GM12878 (cell line): ENCODE measurements at regions not wholly inside any gene's neighbourhood (a gene's known extent, or its start where the extent isn't known, plus 50 kb on each side); places are given as distances from the start of the nearest gene placed in this dataset.

Experiments
- BACH1 ChIP-seq: fragments of 450-650 bp; IDR thresholded peaks from 2 replicates; pipeline ENCODE4 v1.6.1; 2017; ENCODE audit warnings: mild to moderate bottlenecking, borderline replicate concordance
- TF ChIP-seq, protein P1 (sequence below): IDR thresholded peaks from 2 replicates; pipeline ENCODE4 v1.6.1; 2011; ENCODE audit warnings: low read depth, mild to moderate bottlenecking, low read length, moderate library complexity, borderline replicate concordance; ENCODE audit errors: extremely low read depth
- TF ChIP-seq, protein P2 (sequence below): IDR thresholded peaks from 2 replicates; pipeline ENCODE4 v1.6.1; 2012; ENCODE audit warnings: mild to moderate bottlenecking, low read depth, low read length
- TF ChIP-seq, protein P3 (sequence below): fragments of 450-650 bp; formaldehyde crosslinking; IDR thresholded peaks from 2 replicates; pipeline ENCODE4 v1.5.0; 2022; ENCODE audit warnings: mild to moderate bottlenecking, missing genetic modification characterization

DNA sequence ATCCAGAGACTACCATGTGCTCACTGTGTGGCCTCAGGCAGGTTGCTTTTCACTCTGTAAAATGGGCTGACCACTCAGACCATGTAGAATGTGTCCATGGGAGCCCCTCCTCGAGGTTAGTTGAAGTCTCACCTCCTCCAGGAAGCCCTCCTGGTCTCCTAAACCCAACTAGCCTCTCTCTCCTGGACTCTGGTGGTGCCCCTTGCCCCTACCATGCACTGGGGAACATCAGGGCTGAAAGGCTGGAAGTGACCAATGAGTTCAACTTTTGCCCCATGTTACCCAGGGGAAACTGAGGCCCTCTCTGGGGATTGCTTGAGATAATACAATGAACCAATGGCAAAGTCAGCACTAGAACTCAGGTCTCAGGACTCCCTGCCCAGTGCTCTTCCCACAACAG is 69.2 kb upstream of the SLC6A6 start:
- TF ChIP-seq, protein P1, sequence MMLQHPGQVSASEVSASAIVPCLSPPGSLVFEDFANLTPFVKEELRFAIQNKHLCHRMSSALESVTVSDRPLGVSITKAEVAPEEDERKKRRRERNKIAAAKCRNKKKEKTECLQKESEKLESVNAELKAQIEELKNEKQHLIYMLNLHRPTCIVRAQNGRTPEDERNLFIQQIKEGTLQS, result no peak
- TF ChIP-seq, protein P2, sequence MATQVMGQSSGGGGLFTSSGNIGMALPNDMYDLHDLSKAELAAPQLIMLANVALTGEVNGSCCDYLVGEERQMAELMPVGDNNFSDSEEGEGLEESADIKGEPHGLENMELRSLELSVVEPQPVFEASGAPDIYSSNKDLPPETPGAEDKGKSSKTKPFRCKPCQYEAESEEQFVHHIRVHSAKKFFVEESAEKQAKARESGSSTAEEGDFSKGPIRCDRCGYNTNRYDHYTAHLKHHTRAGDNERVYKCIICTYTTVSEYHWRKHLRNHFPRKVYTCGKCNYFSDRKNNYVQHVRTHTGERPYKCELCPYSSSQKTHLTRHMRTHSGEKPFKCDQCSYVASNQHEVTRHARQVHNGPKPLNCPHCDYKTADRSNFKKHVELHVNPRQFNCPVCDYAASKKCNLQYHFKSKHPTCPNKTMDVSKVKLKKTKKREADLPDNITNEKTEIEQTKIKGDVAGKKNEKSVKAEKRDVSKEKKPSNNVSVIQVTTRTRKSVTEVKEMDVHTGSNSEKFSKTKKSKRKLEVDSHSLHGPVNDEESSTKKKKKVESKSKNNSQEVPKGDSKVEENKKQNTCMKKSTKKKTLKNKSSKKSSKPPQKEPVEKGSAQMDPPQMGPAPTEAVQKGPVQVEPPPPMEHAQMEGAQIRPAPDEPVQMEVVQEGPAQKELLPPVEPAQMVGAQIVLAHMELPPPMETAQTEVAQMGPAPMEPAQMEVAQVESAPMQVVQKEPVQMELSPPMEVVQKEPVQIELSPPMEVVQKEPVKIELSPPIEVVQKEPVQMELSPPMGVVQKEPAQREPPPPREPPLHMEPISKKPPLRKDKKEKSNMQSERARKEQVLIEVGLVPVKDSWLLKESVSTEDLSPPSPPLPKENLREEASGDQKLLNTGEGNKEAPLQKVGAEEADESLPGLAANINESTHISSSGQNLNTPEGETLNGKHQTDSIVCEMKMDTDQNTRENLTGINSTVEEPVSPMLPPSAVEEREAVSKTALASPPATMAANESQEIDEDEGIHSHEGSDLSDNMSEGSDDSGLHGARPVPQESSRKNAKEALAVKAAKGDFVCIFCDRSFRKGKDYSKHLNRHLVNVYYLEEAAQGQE, result no peak
- TF ChIP-seq BACH1, result no peak
- TF ChIP-seq, protein P3, sequence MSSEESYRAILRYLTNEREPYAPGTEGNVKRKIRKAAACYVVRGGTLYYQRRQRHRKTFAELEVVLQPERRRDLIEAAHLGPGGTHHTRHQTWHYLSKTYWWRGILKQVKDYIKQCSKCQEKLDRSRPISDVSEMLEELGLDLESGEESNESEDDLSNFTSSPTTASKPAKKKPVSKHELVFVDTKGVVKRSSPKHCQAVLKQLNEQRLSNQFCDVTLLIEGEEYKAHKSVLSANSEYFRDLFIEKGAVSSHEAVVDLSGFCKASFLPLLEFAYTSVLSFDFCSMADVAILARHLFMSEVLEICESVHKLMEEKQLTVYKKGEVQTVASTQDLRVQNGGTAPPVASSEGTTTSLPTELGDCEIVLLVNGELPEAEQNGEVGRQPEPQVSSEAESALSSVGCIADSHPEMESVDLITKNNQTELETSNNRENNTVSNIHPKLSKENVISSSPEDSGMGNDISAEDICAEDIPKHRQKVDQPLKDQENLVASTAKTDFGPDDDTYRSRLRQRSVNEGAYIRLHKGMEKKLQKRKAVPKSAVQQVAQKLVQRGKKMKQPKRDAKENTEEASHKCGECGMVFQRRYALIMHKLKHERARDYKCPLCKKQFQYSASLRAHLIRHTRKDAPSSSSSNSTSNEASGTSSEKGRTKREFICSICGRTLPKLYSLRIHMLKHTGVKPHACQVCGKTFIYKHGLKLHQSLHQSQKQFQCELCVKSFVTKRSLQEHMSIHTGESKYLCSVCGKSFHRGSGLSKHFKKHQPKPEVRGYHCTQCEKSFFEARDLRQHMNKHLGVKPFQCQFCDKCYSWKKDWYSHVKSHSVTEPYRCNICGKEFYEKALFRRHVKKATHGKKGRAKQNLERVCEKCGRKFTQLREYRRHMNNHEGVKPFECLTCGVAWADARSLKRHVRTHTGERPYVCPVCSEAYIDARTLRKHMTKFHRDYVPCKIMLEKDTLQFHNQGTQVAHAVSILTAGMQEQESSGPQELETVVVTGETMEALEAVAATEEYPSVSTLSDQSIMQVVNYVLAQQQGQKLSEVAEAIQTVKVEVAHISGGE (CRISPR knock-in tag), result no peak
